Breast epithelium (tissue), 4 donors: ENCODE measurements at regions not wholly inside any gene's neighbourhood (a gene's known extent, or its start where the extent isn't known, plus 50 kb on each side); places are given as distances from the start of the nearest gene placed in this dataset.
A peak's percentile ranks its signal among the peaks of the same experiment; 100 is the strongest.

Source experiments
- DNase-seq, 2 donors: peaks; one replicate each; pipeline ENCODE4 v3.0.0-alpha.2; 2019; ENCODE audit warnings: low spot score in 2 of 2
- H3K27ac ChIP-seq, 2 donors: fragments of 200-600 bp; sonication (generic) in 1 of 2; one replicate each; pipeline ENCODE4 v1.5.1; 2016 to 2019; ENCODE audit warnings: mild to moderate bottlenecking in 1 of 2
- H3K27me3 ChIP-seq, 2 donors: fragments of 200-600 bp; sonication (generic) in 1 of 2; one replicate each; pipeline versions ENCODE4 v1.5.1 to v1.6.0; 2017 to 2019; ENCODE audit warnings: control low read depth in 1 of 2, mild to moderate bottlenecking in 1 of 2
- H3K36me3 ChIP-seq: fragments of 200-600 bp; one replicate; pipeline ENCODE4 v1.5.1; 2019
- H3K4me1 ChIP-seq, 2 donors: fragments of 200-600 bp; sonication (generic); one replicate each; pipeline ENCODE4 v1.5.1; 2016 to 2019; ENCODE audit warnings: control low read depth in 1 of 2
- H3K4me3 ChIP-seq, 3 donors: fragments of 200-600 bp; sonication (generic); 1 replicate in 2 of 3; 2 replicates in 1 of 3; pipeline ENCODE4 v1.5.1; 2016 to 2019; ENCODE audit warnings: mild to moderate bottlenecking in 3 of 3, moderate library complexity in 2 of 3
- H3K9me3 ChIP-seq, 2 donors: fragments of 200-600 bp; sonication (generic) in 1 of 2; one replicate each; pipeline ENCODE4 v1.5.1; 2016 to 2019; ENCODE audit warnings: control low read depth in 1 of 2
- CTCF ChIP-seq, 3 donors: fragments of 450-650 bp; IDR thresholded peaks; one replicate each; pipeline ENCODE4 v1.5.1; 2016 to 2017; ENCODE audit warnings: antibody characterized with exemption in 3 of 3, mild to moderate bottlenecking in 3 of 3, moderate library complexity in 3 of 3
- POLR2A ChIP-seq: fragments of 450-650 bp; IDR thresholded peaks from one replicate; pipeline ENCODE4 v1.6.1; 2016; ENCODE audit warnings: antibody characterized with exemption, mild to moderate bottlenecking, moderate library complexity
- POLR2AphosphoS5 ChIP-seq, 3 donors: sonication (generic); formaldehyde crosslinking; IDR thresholded peaks; one replicate each; pipeline ENCODE4 v1.6.1; 2017; ENCODE audit warnings: antibody characterized with exemption in 3 of 3
- intact Hi-C: fragments of 100-400 bp; cut with DNase I; formaldehyde crosslinking; loops from one replicate; pipeline ENCODE4 v1.15.1; 2023; ENCODE audit warnings: low total_unique reads

GRCh38 chr2:201957091-201957490 is 76.6 kb upstream of the FZD7 start:
- H3K9me3 ChIP-seq = no peaks in the 10 kb centered on the region
- intact Hi-C loops = no loop called here
- H3K36me3 ChIP-seq = no peaks in the 10 kb centered on the region
- DNase-seq = no peak
- TF ChIP-seq CTCF (IDR thresholded peaks at IDR 0.05) = no peak
- TF ChIP-seq POLR2AphosphoS5 (IDR thresholded peaks at IDR 0.05) = no peak
- TF ChIP-seq POLR2A = no peak
- H3K27me3 ChIP-seq = no peaks in the 10 kb centered on the region
- H3K27ac ChIP-seq = no peak overlapping the region
- peaks cover 0 to 6% of the 10 kb centered on the region in 2 donors for H3K4me1 ChIP-seq
- no peak overlapping the region for H3K4me3 ChIP-seq

GRCh38 chr2:201959198-201959597 is 74.5 kb upstream of the FZD7 start:
- no peak overlapping the region for H3K4me3 ChIP-seq
- intact Hi-C loops = no loop called here
- no peaks in the 10 kb centered on the region for H3K27me3 ChIP-seq
- DNase-seq = no peak
- H3K36me3 ChIP-seq = no peaks in the 10 kb centered on the region
- H3K9me3 ChIP-seq = no peaks in the 10 kb centered on the region
- H3K27ac ChIP-seq = peak overlapping the region; percentile 27 to 72
- TF ChIP-seq POLR2AphosphoS5 (IDR thresholded peaks at IDR 0.05) = no peak
- no peak for TF ChIP-seq POLR2A
- TF ChIP-seq CTCF (IDR thresholded peaks at IDR 0.05) = no peak
- peaks cover 0 to 6% of the 10 kb centered on the region in 2 donors for H3K4me1 ChIP-seq

GRCh38 chr2:201959626-201960025 is 74.0 kb upstream of the FZD7 start:
- TF ChIP-seq POLR2AphosphoS5 (IDR thresholded peaks at IDR 0.05) (no peak), CTCF (IDR thresholded peaks at IDR 0.05) (no peak), POLR2A (no peak)
- H3K27me3 ChIP-seq = no peaks in the 10 kb centered on the region
- H3K9me3 ChIP-seq = no peaks in the 10 kb centered on the region
- peaks cover 0 to 6% of the 10 kb centered on the region in 2 donors for H3K4me1 ChIP-seq
- no peaks in the 10 kb centered on the region for H3K36me3 ChIP-seq
- DNase-seq = peak in 1 of 2 donors; percentile 67
- intact Hi-C loops = loop anchor here (5.0 kb wide), 1 partner anchor 1372 kb away; the partner anchor contains the start of gene AOX1
- peak overlapping the region; percentile 27 to 72 for H3K27ac ChIP-seq
- no peak overlapping the region for H3K4me3 ChIP-seq

- no peaks in the 10 kb centered on the region for H3K27me3 ChIP-seq
- no peaks in the 10 kb centered on the region for H3K36me3 ChIP-seq
- H3K4me1 ChIP-seq = peaks cover 0 to 6% of the 10 kb centered on the region in 2 donors
- peak overlapping the region; percentile 46 to 72 for H3K27ac ChIP-seq
- TF ChIP-seq POLR2AphosphoS5 (IDR thresholded peaks at IDR 0.05) = no peak
- TF ChIP-seq POLR2A = no peak
- TF ChIP-seq CTCF (IDR thresholded peaks at IDR 0.05) = no peak
- intact Hi-C loops = loop anchor here (5.0 kb wide), 1 partner anchor 1373 kb away; the partner anchor contains the start of gene AOX1
- no peak for DNase-seq
- H3K9me3 ChIP-seq = no peaks in the 10 kb centered on the region
- peak overlapping the region in 1 of 3 donors; percentile 25 for H3K4me3 ChIP-seq
Measured at GRCh38 chr2:201960305-201960704, 73.3 kb upstream of the FZD7 start.

- peaks cover 0 to 3% of the 10 kb centered on the region in 2 donors for H3K4me1 ChIP-seq
Measured at GRCh38 chr2:201961401-201961800, 72.3 kb upstream of the FZD7 start.

More at GRCh38 chr2:201961401-201961800, 72.3 kb upstream of the FZD7 start:
- no peak for DNase-seq
- no peaks in the 10 kb centered on the region for H3K9me3 ChIP-seq
- no peaks in the 10 kb centered on the region for H3K36me3 ChIP-seq
- no peak overlapping the region for H3K27ac ChIP-seq
- intact Hi-C loops = loop anchor here (5.0 kb wide), 1 partner anchor 1374 kb away; the partner anchor contains the start of gene AOX1
- TF ChIP-seq POLR2A (no peak), POLR2AphosphoS5 (IDR thresholded peaks at IDR 0.05) (no peak), CTCF (IDR thresholded peaks at IDR 0.05) (no peak)
- H3K4me3 ChIP-seq = no peak overlapping the region
- no peaks in the 10 kb centered on the region for H3K27me3 ChIP-seq
